HG03175 (cell line): ENCODE measurements at regions not wholly inside any gene's neighbourhood (a gene's known extent, or its start where the extent isn't known, plus 50 kb on each side); places are given as distances from the start of the nearest gene placed in this dataset.
"Not testable (repeated sequence)": the region's sequence is repeated elsewhere in the genome, so short reads cannot be mapped to it uniquely, and the experiment has no call there.

Experiments used
- ATAC-seq: cut with Tn5 transposase; IDR thresholded peaks from one replicate; pipeline ENCODE4 v1.9.1; 2021; ENCODE audit warnings: mild to moderate bottlenecking, moderate library complexity; ENCODE audit not compliant: unreplicated experiment

DNA sequence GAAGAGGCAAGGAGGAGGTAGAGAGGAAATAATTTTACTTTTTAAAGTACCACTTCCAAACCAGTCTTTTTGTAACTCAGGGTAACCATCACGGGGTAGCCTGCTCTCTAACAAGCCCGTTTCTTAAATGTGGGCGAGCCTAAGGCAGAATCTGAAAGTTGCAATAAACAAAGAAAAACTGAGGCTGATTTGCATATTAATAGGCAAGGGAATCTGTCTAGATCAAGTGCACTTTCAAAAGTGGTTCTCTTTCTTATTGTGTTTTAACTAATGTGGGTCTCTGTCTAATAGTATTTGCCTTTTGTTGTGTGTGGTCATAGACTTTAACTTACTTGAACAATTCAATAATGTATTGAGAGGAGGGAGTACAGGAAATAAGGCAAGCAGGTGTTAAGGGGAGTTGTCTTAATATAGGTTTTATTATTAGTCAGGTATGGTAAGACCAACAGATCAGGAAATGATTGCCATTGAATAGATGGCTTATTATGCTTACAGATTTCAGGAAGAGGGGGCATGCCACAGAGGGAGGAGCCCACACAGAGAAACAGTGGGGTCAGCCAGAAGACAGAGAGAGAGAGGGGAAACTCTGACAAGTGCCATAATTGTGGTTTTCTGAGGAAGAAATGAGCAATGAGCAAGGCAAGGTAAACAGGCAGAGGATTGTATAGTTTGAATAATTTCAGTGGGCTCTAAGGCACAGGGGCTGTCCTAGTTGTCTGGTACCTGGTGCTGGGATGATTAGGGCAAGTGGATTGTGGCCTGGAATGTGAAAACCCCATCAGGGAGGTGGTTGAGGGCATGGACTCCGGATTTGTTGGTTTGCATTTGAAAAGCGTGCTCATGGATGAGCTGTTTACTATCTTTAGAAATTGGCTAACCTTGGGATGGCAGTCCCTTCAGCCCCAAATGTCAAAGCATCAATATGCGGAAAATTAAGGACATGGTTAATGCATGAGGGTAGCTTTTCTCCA is 237.2 kb downstream of the TOX3 start:
- ATAC-seq, result no peak

DNA sequence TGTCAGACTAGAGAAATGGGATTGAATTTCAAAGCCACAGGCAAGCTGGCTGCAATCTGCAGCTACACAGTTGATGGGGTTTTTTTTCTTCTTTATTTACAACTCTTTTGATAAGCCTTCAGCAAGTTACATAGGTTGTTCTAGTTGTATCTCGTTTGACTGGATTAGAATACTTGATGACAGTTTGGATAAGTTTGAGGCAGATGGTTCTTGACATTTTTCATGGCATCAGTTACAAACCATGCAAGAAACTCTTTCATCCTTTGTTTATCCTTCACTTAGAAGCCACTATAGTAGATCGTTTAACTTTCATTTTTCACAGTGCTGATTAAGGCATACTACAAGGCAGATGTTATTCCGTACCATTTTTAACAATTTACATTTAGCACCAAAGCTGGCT is 238.9 kb downstream of the TOX3 start:
- ATAC-seq, result no peak

GRCh38 chr16:52301026-52301425 is 245.9 kb downstream of the TOX3 start:
- no peak for ATAC-seq

DNA sequence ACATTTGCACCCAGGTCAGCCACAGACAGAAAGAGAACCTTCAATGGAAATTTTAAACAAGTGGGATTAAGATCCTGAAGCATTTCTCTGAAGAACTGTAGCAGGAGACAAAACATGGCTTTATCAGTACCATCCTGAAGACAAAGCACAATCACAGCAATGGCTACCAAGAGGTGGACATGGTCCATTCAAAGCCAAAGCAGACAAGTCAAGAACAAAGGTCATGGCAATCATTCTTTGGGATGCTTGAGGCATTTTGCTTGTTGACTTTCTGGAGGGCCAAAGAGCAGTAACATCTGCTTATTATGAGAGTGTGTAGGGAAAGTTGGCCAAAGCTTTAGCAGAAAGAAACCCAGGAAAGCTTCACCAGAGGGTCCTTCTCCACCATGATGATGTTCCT is 248.2 kb downstream of the TOX3 start:
- ATAC-seq, result no peak

DNA sequence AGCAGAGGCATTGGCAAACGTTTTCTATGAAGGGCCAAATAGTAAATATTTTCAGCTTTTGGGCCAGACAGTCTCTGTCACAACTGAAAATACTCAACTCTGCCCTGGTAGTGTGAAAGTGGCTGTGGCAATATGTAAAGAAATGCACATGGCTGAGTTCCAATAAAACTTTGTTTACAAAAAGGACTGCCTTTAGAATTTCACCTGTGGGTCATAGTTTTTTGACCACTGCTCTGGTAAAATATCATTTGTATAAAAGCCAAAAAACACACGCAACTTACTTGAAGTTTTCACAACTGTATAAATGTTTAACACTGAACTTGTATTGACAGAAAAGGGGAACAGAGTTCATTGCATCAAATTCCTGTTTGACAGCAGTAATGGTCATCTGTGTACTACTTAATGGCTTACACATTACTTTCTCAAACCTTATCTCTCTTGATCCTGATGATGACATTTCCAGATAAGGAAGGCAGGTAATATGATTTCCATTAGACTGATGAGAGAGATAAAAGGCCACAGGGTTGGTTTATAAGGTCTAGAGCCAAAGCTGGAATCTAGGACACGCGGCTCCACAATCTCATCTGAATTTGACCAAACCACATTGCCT is 250.1 kb downstream of the TOX3 start:
- not testable (repeated sequence) for ATAC-seq

GRCh38 chr16:52296076-52296475 is 250.9 kb downstream of the TOX3 start:
- no peak for ATAC-seq

DNA sequence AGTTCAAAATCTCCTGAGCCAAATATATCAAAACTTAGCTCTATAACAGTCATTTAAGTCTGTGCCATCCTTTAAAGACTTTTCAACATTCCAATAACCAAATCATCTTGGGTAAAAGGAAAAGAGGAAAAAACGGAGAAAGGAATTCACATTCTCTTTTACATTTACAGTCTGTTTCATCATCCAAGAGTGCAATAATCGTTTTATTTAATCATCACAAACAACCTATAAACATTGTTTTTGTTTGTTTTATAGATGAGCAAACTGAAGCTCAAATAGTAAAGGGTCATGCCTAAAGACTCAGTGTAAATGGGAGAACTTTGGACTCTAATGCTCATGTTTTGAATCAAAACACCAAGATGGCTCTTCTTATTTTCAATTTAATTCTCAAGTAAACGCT is 252.3 kb downstream of the TOX3 start:
- ATAC-seq, result no peak

DNA sequence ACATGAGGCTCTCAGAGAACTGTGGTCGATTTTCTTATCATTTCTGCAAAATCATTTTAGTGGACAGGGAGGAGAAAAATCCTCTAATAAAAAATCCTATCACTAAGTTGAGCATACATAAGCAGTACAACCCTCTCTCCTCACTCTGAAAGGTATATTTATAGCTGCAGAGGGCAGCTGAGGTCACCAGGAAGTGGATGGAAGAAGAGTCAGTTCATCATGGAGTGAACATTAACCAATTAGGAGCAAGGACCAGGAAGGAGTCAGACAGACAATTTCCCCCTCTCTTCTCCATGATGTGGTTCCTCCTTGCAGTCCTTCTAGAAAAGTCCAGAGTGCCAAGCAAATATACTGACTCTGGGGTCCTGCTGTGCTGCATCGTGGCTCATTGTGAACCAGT is 253.7 kb downstream of the TOX3 start:
- no peak for ATAC-seq

- ATAC-seq, result no peak
Measured at GRCh38 chr16:52283584-52284375, 263.2 kb downstream of the TOX3 start.

GRCh38 chr16:52283018-52283417 is 263.9 kb downstream of the TOX3 start:
- ATAC-seq, result no peak

DNA sequence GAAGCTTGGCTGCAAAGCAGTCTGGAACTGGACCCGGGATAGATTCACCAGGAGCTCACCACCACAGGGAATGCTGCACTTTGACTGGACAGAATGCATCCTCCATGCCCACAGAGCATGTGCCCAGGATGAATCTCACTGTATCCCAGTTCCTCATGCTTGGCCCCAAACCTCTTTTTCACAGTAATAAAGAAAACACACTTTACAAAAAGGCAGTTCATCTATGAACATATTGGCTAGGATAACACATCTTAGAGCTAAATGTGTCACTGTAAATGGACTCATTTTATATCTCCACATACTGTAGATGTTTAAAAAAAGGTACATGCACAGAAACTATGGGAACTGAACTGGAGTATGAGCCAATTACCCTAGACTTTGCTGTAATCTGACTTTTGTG is 266.9 kb downstream of the TOX3 start:
- no peak for ATAC-seq

DNA sequence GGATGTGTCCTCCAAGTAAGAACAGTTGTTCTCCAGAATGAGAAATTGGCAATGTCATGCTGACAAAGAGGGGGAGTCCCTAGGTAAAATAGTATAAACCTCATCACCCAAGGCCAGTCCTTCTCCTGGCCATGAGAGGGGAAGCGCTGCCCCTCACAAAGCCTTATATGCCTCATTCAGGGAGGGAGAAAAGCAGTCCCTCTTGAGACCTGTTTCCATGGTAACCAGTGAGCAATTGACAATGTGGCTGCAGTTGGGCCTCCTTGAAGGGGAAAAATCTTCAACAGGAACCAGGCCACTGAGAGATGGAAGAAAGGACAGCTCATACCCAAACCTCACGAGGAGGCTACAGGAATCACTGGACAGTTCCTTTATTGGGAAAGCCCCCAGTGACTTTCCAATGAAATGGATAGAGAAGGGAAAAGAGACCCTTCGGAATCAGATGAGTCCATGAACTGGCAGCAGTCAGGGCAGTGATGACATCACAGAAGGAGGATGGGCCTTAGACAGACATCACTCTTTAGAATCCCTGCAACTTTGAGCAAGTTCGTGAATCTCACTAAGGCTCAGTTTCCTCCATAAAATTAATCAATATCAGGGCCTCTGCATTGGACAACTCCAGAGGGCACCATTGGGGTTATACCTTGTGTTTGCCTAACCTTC is 275.7 kb downstream of the TOX3 start:
- ATAC-seq, result no peak

DNA sequence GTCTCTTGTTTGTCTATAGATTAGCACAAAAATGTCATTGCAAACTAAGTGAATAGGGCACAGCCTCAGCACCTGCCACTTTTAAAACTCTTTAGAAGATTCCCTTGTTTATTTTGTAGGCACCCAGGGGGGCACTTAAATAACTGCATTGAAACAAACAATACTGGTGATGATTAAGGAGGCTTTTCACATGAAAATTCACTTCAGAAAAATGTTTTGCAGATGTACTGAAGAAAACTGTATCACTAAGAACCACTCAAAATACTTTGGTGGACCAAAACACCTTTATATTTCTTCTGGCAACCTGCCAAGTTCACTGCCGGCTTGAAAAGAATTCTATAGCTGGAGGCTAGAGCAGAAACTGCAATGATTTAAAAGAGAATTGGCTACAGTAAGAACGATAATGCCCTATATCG is 281.5 kb downstream of the TOX3 start:
- no peak for ATAC-seq

DNA sequence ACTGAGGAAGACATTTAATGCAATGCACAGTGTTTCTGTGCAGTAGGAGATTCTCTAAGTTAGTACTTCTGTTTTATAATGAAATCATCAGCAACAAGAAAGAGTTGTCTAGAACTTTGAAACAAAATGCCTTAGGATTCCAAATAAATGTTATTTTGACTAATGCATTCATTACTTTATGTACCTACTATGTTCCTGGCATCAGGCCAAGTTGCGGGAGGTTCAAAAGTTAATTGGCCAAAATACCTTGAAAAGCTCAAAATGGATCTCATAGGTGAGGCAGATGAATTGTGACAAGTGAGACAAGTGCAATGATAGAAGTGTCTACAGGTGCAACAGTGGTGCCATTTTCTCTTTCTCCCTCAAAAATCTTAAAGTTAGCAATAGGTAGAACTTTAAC is 289.4 kb downstream of the TOX3 start:
- ATAC-seq, result no peak

DNA sequence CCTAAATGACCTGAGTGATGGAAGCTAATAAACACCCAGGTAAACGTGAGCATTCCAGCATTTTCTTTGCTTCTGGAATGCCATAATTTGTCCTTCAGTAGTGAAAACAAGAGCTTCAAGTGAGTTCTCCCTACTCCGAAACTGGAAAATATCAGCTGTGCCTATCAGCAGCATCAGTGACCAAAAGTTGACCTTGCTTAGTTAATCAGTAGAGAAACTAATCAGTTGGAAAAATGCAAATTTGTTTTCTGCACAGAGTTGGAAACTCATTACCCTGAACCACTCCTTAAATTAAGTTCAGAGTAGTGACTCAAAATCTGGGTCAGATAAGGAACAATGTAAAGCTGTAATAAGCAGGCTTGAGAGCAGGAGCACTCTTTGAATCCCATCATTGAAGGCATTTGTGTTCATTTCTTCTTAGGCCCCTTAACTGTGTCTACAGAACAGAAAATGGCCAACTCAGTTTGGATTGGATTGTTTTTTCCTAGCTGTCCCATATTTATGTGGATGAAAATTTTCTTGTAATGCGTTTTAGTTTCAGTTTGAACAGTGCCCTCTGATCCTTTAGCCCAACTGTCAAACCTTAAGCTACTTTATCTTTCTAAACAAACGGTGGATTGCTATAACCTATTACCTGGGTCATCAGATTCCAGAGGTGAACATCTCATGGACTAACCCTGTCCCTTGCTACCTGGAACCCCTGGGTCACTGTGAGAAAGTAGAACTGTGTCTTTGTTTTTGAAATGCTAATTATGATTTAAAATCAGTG is 290.4 kb downstream of the TOX3 start:
- ATAC-seq, result no peak

- ATAC-seq, result no peak
Measured at GRCh38 chr16:52254746-52255145, 292.2 kb downstream of the TOX3 start.

DNA sequence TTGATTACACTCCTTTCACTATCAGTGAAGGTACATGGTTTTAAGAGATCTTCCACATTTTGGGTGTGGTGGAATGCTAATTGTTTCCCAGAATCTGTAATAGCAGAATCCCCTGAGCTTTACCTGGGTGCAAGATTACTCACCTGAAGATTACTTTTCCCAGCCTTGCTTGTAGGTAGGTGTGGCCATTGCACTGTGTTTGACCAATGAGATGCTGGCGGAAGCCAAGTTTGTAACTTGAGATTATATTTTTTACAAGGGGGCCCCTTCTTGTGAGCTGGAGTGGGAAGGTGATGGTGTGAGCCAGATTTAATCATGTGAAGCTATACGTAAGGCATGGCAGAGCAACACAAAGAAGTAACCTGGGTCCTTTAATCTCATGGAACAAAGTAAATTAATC is 294.3 kb downstream of the TOX3 start:
- no peak for ATAC-seq

GRCh38 chr16:52251495-52251894 is 295.4 kb downstream of the TOX3 start:
- no peak for ATAC-seq

GRCh38 chr16:52247737-52248136 is 299.2 kb downstream of the TOX3 start:
- ATAC-seq, result no peak

DNA sequence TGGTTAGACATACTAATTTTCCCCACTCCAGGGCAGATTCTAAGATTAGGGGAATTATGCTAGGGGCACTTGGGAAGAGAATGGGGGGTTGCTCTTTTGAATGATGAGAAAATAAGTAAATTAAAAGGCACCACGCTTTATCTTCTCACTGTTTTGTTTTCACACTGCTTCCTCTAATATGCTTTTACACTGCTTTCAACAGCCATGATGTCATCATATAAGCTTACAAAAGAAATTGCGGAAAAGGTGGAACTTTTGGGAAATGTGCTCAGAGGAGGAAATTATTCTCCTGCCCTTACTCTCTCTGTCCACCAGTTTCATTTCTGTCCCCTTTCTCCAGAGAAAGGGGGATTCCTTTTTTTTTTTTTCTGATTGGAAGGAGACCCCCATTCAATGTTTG is 308.2 kb downstream of the TOX3 start:
- ATAC-seq, result no peak
